Thyroid gland (tissue), 4 donors: ENCODE measurements at regions not wholly inside any gene's neighbourhood (a gene's known extent, or its start where the extent isn't known, plus 50 kb on each side); places are given as distances from the start of the nearest gene placed in this dataset. TPM values are rescaled to one million over a fixed set of nuclear protein-coding genes. Genes with fewer than 3 reads are reported as not detected.
"Not testable (repeated sequence)": the region's sequence is repeated elsewhere in the genome, so short reads cannot be mapped to it uniquely, and the experiment has no call there.

Experiments used
- DNase-seq, 2 donors: peaks; one replicate each; pipeline ENCODE4 v3.0.0-alpha.2; 2019
- H3K27ac ChIP-seq, 3 donors: fragments of 200-600 bp; sonication (generic); 1 replicate in 2 of 3; 2 replicates in 1 of 3; pipeline ENCODE4 v1.5.1; 2016 to 2019; ENCODE audit warnings: mild to moderate bottlenecking in 1 of 3, moderate library complexity in 1 of 3
- H3K27me3 ChIP-seq: fragments of 200-600 bp; sonication (generic); one replicate; pipeline ENCODE4 v1.5.1; 2019
- H3K36me3 ChIP-seq, 2 donors: fragments of 200-600 bp; sonication (generic); one replicate each; pipeline ENCODE4 v1.5.1; 2016 to 2019
- H3K4me1 ChIP-seq, 2 donors: fragments of 200-600 bp; sonication (generic); one replicate each; pipeline ENCODE4 v1.5.1; 2017 to 2019
- H3K4me3 ChIP-seq, 3 donors: fragments of 200-600 bp; sonication (generic); replicated peaks in 1 of 3; 1 replicate in 2 of 3; 2 replicates in 1 of 3; pipeline ENCODE4 v1.5.1; 2016; ENCODE audit warnings: mild to moderate bottlenecking in 1 of 3
- H3K9me3 ChIP-seq: fragments of 200-600 bp; sonication (generic); one replicate; pipeline ENCODE4 v1.5.1; 2017
- WGBS, 2 donors: methylation state at CpG; one replicate each; pipeline ENCODE4 v1.1.5; 2017; 5-methylcytosine and 5-hydroxymethylcytosine counted together
- intact Hi-C: fragments of 100-400 bp; cut with DNase I; formaldehyde crosslinking; loops from one replicate; pipeline ENCODE4 v1.15.1; 2023
- small RNA-seq: library from RNA; depleted of rRNA; stranded (forward); fragments of <200 nt; gene quantifications from one replicate; pipeline ENCODE3, GENCODE V24; 2016

DNA sequence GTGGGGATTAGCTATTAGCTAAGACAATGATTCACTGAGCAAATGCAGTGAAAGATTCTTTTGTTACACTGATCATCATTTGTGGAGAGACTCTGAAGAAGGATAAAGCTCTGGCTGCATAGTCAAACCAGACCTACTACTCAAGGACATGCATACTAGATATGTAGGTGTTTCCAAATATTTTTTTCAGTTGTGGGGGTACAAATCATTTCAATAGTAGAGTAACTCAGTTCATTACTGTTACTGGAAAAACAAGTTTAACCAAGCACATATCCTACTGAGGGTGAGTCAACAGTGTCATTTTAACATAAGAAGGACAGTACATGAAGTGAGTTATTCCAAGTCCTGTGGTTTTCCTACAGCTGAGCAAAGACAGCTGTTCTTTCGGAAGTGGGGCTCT lies 59.5 kb upstream of the NBPF19 start:
- no CpG with 5 or more reads among the region's 1 CpG for WGBS, 2 donors
- H3K27me3 ChIP-seq, intact Hi-C loops, H3K4me1 ChIP-seq, H3K27ac ChIP-seq, H3K9me3 ChIP-seq, H3K36me3 ChIP-seq, H3K4me3 ChIP-seq, DNase-seq: not testable (repeated sequence)

GRCh38 chr1:149418782-149419181 lies 56.1 kb upstream of the NBPF19 start:
- H3K9me3 ChIP-seq, H3K27ac ChIP-seq, intact Hi-C loops, H3K4me3 ChIP-seq, DNase-seq, H3K36me3 ChIP-seq, H3K27me3 ChIP-seq, H3K4me1 ChIP-seq: not testable (repeated sequence)
- WGBS, 2 donors = 100% methylated on average over 3 of the region's 3 CpGs

- H3K27me3 ChIP-seq, DNase-seq, H3K27ac ChIP-seq, H3K36me3 ChIP-seq, H3K4me1 ChIP-seq, H3K4me3 ChIP-seq, intact Hi-C loops, H3K9me3 ChIP-seq: not testable (repeated sequence)
- 79 to 81% methylated on average over 5 of the region's 5 CpGs for WGBS, 2 donors
These were observed 51.7 kb upstream of the NBPF19 start for GRCh38 chr1:149423122-149423521.

Small RNA genes lying in the stretch of these regions (small RNA-seq; reads per million reads assigned to genes)
- 3,212 reads per million, percentile 99 among the genes with 10 or more reads in this experiment for gene RF00100
- gene RNU1-59P = not detected
